Sigmoid colon (tissue), 4 donors: ENCODE measurements at regions not wholly inside any gene's neighbourhood (a gene's known extent, or its start where the extent isn't known, plus 50 kb on each side); places are given as distances from the start of the nearest gene placed in this dataset.

Experiments used
- EP300 ChIP-seq, 4 donors: sonication (generic); formaldehyde crosslinking; IDR thresholded peaks; one replicate each; pipeline ENCODE4 v1.6.1; 2017; ENCODE audit warnings: antibody characterized with exemption in 4 of 4
- POLR2A ChIP-seq, 2 donors: fragments of 450-650 bp; IDR thresholded peaks; one replicate each; pipeline ENCODE4 v1.6.1; 2016; ENCODE audit warnings: antibody characterized with exemption in 2 of 2, mild to moderate bottlenecking in 2 of 2, moderate library complexity in 2 of 2
- POLR2AphosphoS5 ChIP-seq, 4 donors: sonication (generic); formaldehyde crosslinking; IDR thresholded peaks; one replicate each; pipeline ENCODE4 v1.6.1; 2017; ENCODE audit warnings: antibody characterized with exemption in 4 of 4
- TF ChIP-seq, protein P1 (sequence below), 4 experiments: fragments of 450-650 bp in 3 of 4; fragments of 200-600 bp in 1 of 4; IDR thresholded peaks; one replicate each; pipeline ENCODE4 v1.5.1; 2016 to 2019; ENCODE audit warnings: antibody characterized with exemption in 4 of 4, mild to moderate bottlenecking in 3 of 4, moderate library complexity in 2 of 4

DNA sequence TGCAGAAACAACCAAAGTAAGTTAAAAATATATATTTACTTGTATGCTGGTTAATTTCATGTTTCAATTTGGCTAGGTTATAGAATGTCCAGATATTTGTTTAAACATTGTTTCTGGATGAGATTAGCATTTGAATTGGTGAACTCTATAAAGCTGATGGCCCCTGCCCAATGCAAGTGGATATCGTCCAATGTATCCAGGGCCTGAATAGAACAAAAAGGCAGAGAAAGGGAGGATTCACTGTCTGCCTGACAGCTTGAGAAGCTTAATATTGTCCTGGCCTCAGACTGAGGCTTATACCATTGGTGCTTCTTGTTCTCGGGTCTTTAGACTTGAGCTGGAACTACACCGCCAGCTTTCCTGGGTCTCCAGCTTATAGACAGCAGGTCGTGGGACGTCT, 446.7 kb upstream of the ACTBL2 start:
- TF ChIP-seq POLR2A (IDR thresholded peaks at IDR 0.05) (no peak), EP300 (IDR thresholded peaks at IDR 0.05) (no peak), POLR2AphosphoS5 (IDR thresholded peaks at IDR 0.05) (no peak)
- TF ChIP-seq, protein P1, sequence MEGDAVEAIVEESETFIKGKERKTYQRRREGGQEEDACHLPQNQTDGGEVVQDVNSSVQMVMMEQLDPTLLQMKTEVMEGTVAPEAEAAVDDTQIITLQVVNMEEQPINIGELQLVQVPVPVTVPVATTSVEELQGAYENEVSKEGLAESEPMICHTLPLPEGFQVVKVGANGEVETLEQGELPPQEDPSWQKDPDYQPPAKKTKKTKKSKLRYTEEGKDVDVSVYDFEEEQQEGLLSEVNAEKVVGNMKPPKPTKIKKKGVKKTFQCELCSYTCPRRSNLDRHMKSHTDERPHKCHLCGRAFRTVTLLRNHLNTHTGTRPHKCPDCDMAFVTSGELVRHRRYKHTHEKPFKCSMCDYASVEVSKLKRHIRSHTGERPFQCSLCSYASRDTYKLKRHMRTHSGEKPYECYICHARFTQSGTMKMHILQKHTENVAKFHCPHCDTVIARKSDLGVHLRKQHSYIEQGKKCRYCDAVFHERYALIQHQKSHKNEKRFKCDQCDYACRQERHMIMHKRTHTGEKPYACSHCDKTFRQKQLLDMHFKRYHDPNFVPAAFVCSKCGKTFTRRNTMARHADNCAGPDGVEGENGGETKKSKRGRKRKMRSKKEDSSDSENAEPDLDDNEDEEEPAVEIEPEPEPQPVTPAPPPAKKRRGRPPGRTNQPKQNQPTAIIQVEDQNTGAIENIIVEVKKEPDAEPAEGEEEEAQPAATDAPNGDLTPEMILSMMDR (IDR thresholded peaks at IDR 0.05) = no peak
